GM23338 (cell line): ENCODE measurements at regions not wholly inside any gene's neighbourhood (a gene's known extent, or its start where the extent isn't known, plus 50 kb on each side); places are given as distances from the start of the nearest gene placed in this dataset.
A peak's percentile ranks its signal among the peaks of the same experiment; 100 is the strongest.
"Not testable (repeated sequence)": the region's sequence is repeated elsewhere in the genome, so short reads cannot be mapped to it uniquely, and the experiment has no call there.

ENCODE experiments used
- ATAC-seq: fragments of 200-7000 bp; cut with Tn5 transposase; 3 replicates; pipeline ENCODE4 v1.9.1; 2020
- DNase-seq: peaks from one replicate; pipeline ENCODE4 v3.0.0-alpha.2; 2015; ENCODE audit warnings: low spot score
- H2AFZ ChIP-seq: fragments of 200-600 bp; sonication (generic); 2 replicates; pipeline ENCODE4 v1.8.0; 2016; ENCODE audit warnings: antibody characterized with exemption, mild to moderate bottlenecking, moderate library complexity
- H3F3A ChIP-seq: fragments of 200-600 bp; sonication (generic); replicated peaks from 2 replicates; pipeline ENCODE4 v1.8.0; 2017; ENCODE audit warnings: antibody characterized with exemption, mixed run types, low read depth
- H3K27ac ChIP-seq: fragments of 200-600 bp; sonication (generic); 2 replicates; pipeline ENCODE4 v1.6.1; 2016; ENCODE audit warnings: low read depth
- H3K27me3 ChIP-seq: fragments of 200-600 bp; sonication (generic); 2 replicates; pipeline ENCODE4 v1.8.0; 2016; ENCODE audit warnings: mild to moderate bottlenecking, mixed run types, moderate library complexity; ENCODE audit not compliant: insufficient read depth
- H3K36me3 ChIP-seq: fragments of 200-600 bp; sonication (generic); 2 replicates; pipeline ENCODE4 v1.8.0; 2016; ENCODE audit warnings: mild to moderate bottlenecking; ENCODE audit not compliant: insufficient read depth
- H3K4me1 ChIP-seq: fragments of 200-600 bp; sonication (generic); 2 replicates; pipeline ENCODE4 v1.8.0; 2016; ENCODE audit warnings: mild to moderate bottlenecking, moderate library complexity; ENCODE audit not compliant: insufficient read depth
- H3K4me2 ChIP-seq: fragments of 200-600 bp; sonication (generic); 2 replicates; pipeline ENCODE4 v1.7.1; 2017; ENCODE audit warnings: mixed run types
- H3K4me3 ChIP-seq: fragments of 200-600 bp; sonication (generic); 2 replicates; pipeline ENCODE4 v1.6.1; 2016; ENCODE audit warnings: mixed run types
- H3K79me2 ChIP-seq: fragments of 200-600 bp; sonication (generic); replicated peaks from 2 replicates; pipeline ENCODE4 v1.8.0; 2017; ENCODE audit warnings: mild to moderate bottlenecking; ENCODE audit not compliant: insufficient read depth
- H3K9me2 ChIP-seq: fragments of 200-600 bp; sonication (generic); 2 replicates; pipeline ENCODE4 v1.8.0; 2017; ENCODE audit not compliant: insufficient read depth
- H4K20me1 ChIP-seq: fragments of 200-600 bp; sonication (generic); replicated peaks from 2 replicates; pipeline ENCODE4 v1.8.0; 2017; ENCODE audit warnings: mild to moderate bottlenecking; ENCODE audit not compliant: insufficient read depth
- H3K27ac Mint-ChIP-seq: 2 replicates; pipeline ENCODE4 v1.8.0; 2020; ENCODE audit warnings: inconsistent platforms, mild to moderate bottlenecking, moderate library complexity, mixed read lengths
- H3K27me3 Mint-ChIP-seq: 3 replicates; pipeline ENCODE4 v1.8.0; 2022; ENCODE audit warnings: low read depth, mild to moderate bottlenecking, moderate library complexity, mixed read lengths, inconsistent platforms; ENCODE audit not compliant: insufficient read depth, poor library complexity
- H3K36me3 Mint-ChIP-seq: 3 replicates; pipeline ENCODE4 v1.8.0; 2021; ENCODE audit warnings: low read depth, mild to moderate bottlenecking, inconsistent platforms, moderate library complexity, mixed read lengths
- H3K4me1 Mint-ChIP-seq: 3 replicates; pipeline ENCODE4 v1.8.0; 2020; ENCODE audit warnings: mild to moderate bottlenecking, inconsistent platforms, mixed read lengths
- H3K4me3 Mint-ChIP-seq: 3 replicates; pipeline ENCODE4 v1.8.0; 2021; ENCODE audit warnings: moderate library complexity, mild to moderate bottlenecking, inconsistent platforms, mixed read lengths
- H3K9me3 Mint-ChIP-seq: 3 replicates; pipeline ENCODE4 v1.8.0; 2020; ENCODE audit warnings: moderate library complexity, mild to moderate bottlenecking, inconsistent platforms, mixed read lengths
- EZH2 ChIP-seq: fragments of 200-600 bp; sonication (generic); IDR thresholded peaks from one replicate; pipeline ENCODE4 v1.8.0; 2017; ENCODE audit warnings: antibody characterized with exemption, mild to moderate bottlenecking, low read depth; ENCODE audit not compliant: unreplicated experiment
- EZH2phosphoT487 ChIP-seq: fragments of 200-600 bp; sonication (generic); IDR thresholded peaks from one replicate; pipeline ENCODE4 v1.8.1; 2018; ENCODE audit warnings: antibody characterized with exemption; ENCODE audit not compliant: unreplicated experiment
- POLR2AphosphoS5 ChIP-seq: IDR thresholded peaks from 2 replicates; pipeline ENCODE4 v1.6.1; 2016; ENCODE audit warnings: antibody characterized with exemption, low read depth
- STAT1 ChIP-seq: IDR thresholded peaks from one replicate; pipeline ENCODE4 v1.6.1; 2016; ENCODE audit warnings: antibody characterized with exemption; ENCODE audit not compliant: unreplicated experiment
- TF ChIP-seq, protein P1 (sequence below), 2 experiments: fragments of 200-600 bp in 1 of 2; sonication (generic) in 1 of 2; conservative IDR thresholded peaks; 2 replicates each; pipeline versions ENCODE4 v1.5.1 to v1.6.1; 2016 to 2017; ENCODE audit warnings: antibody characterized with exemption in 2 of 2, low read depth in 2 of 2, mild to moderate bottlenecking in 2 of 2, moderate library complexity in 1 of 2
- TF ChIP-seq, protein P2 (sequence below): fragments of 250-450 bp; sonication (Bioruptor Pico); IDR thresholded peaks from 2 replicates; pipeline ENCODE4 v1.5.0; 2020; ENCODE audit warnings: mild to moderate bottlenecking, moderate library complexity

- TF ChIP-seq STAT1 (no peak), POLR2AphosphoS5 (no peak)
- TF ChIP-seq, protein P1, sequence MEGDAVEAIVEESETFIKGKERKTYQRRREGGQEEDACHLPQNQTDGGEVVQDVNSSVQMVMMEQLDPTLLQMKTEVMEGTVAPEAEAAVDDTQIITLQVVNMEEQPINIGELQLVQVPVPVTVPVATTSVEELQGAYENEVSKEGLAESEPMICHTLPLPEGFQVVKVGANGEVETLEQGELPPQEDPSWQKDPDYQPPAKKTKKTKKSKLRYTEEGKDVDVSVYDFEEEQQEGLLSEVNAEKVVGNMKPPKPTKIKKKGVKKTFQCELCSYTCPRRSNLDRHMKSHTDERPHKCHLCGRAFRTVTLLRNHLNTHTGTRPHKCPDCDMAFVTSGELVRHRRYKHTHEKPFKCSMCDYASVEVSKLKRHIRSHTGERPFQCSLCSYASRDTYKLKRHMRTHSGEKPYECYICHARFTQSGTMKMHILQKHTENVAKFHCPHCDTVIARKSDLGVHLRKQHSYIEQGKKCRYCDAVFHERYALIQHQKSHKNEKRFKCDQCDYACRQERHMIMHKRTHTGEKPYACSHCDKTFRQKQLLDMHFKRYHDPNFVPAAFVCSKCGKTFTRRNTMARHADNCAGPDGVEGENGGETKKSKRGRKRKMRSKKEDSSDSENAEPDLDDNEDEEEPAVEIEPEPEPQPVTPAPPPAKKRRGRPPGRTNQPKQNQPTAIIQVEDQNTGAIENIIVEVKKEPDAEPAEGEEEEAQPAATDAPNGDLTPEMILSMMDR (conservative IDR thresholded peaks at IDR 0.05; ENCODE audit: low read depth in 2 of 2) = no peak
- Histone ChIP-seq H3K4me1 (peaks cover 20% of the 10 kb centered on the region; the same call in 1 of the 2 replicates), H3K4me2 (no peak overlapping the region), H3K27me3 (no peaks in the 10 kb centered on the region), H3K36me3 (no peaks in the 10 kb centered on the region), H4K20me1 (no peaks in the 10 kb centered on the region), H3K9me2 (peaks cover 9% of the 10 kb centered on the region), H3K27ac (no peak overlapping the region), H3K4me3 (no peak overlapping the region), H3F3A (no peaks in the 10 kb centered on the region), H3K79me2 (no peaks in the 10 kb centered on the region), H2AFZ (peak overlapping the region; percentile 81; the same call in 1 of the 2 replicates)
- peaks cover 23% of the 10 kb centered on the region for H3K4me1 Mint-ChIP-seq
- DNase-seq (peak; percentile 23), ATAC-seq (peak; percentile 59)
- H3K36me3 Mint-ChIP-seq = 0 out of 3 replicates have a peak, but pooled peaks cover 5% of the 10 kb centered on the region
- H3K27me3 Mint-ChIP-seq = peaks cover 15% of the 10 kb centered on the region
- H3K9me3 Mint-ChIP-seq = peaks cover 7% of the 10 kb centered on the region; the same call in 2 of the 3 replicates
- no peak overlapping the region for H3K4me3 Mint-ChIP-seq
- no peak overlapping the region for H3K27ac Mint-ChIP-seq
Observed at GRCh38 chr1:234911787-234912186, 216.8 kb downstream of the TOMM20 start.

DNA sequence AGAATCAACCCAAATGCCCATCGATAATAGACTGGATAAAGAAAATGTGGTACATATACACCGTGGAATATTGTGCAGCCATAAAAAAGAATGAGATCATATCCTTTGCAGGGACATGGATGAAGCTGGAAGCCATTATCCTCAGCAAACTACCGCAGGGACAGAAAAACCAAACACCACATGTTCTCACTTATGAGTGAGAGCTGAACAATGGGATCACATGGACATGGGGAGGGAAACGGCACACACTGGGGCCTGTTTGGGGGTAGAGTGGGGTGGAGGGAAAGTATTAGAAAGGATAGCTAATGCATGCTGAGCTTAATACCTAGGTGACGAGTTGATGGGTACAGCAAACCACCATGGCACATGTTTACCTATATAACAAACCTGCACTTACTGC is 217.5 kb downstream of the TOMM20 start:
- not testable (repeated sequence) for H3K36me3 ChIP-seq, H3K27ac Mint-ChIP-seq, H3K27ac ChIP-seq, H3K9me2 ChIP-seq, H3K79me2 ChIP-seq, H3K4me2 ChIP-seq, ATAC-seq, H3K9me3 Mint-ChIP-seq, H3K36me3 Mint-ChIP-seq, DNase-seq, H3F3A ChIP-seq, H3K27me3 ChIP-seq, H3K4me3 ChIP-seq, H4K20me1 ChIP-seq, H3K4me3 Mint-ChIP-seq, H2AFZ ChIP-seq
- Mint-ChIP-seq H3K4me1 (peaks cover 23% of the 10 kb centered on the region), H3K27me3 (peaks cover 15% of the 10 kb centered on the region)
- peaks cover 20% of the 10 kb centered on the region; the same call in 1 of the 2 replicates for H3K4me1 ChIP-seq

DNA sequence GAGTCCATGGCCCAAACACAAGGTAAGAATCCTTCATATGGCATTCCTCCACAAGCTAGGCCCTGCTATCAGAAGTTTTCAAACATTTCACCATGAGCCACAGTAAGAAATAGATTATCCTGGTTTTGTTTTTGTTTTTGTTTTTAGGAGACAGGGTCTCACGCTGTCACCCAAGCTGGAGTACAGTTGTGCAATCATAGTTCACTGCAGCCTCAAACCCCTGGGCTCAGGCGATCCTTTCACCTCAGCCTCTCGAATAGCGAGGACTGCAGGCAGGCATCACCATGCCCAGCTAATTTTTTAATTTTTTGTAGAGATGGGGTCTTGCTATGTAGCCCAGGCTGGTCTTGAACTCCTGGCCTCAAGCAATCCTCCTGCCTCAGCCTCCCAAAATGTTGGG is 218.8 kb downstream of the TOMM20 start:
- no peak for DNase-seq
- H3K27ac ChIP-seq = no peak overlapping the region
- H3K36me3 ChIP-seq = no peaks in the 10 kb centered on the region
- no peak for ATAC-seq
- H3K9me2 ChIP-seq = peaks cover 9% of the 10 kb centered on the region
- H3K4me1 Mint-ChIP-seq = peaks cover 23% of the 10 kb centered on the region
- peaks cover 20% of the 10 kb centered on the region; the same call in 1 of the 2 replicates for H3K4me1 ChIP-seq
- H3K79me2 ChIP-seq = no peaks in the 10 kb centered on the region
- no peak overlapping the region for H3K27ac Mint-ChIP-seq
- 0 out of 3 replicates have a peak, but pooled peaks cover 5% of the 10 kb centered on the region for H3K36me3 Mint-ChIP-seq
- peaks cover 7% of the 10 kb centered on the region; the same call in 2 of the 3 replicates for H3K9me3 Mint-ChIP-seq
- H3F3A ChIP-seq = no peaks in the 10 kb centered on the region
- peaks cover 13% of the 10 kb centered on the region for H3K27me3 Mint-ChIP-seq
- H3K4me3 Mint-ChIP-seq = no peak overlapping the region
- H4K20me1 ChIP-seq = no peaks in the 10 kb centered on the region
- no peak overlapping the region for H3K4me3 ChIP-seq
- no peak overlapping the region for H2AFZ ChIP-seq
- H3K4me2 ChIP-seq = no peak overlapping the region
- no peaks in the 10 kb centered on the region for H3K27me3 ChIP-seq
- TF ChIP-seq, protein P2, sequence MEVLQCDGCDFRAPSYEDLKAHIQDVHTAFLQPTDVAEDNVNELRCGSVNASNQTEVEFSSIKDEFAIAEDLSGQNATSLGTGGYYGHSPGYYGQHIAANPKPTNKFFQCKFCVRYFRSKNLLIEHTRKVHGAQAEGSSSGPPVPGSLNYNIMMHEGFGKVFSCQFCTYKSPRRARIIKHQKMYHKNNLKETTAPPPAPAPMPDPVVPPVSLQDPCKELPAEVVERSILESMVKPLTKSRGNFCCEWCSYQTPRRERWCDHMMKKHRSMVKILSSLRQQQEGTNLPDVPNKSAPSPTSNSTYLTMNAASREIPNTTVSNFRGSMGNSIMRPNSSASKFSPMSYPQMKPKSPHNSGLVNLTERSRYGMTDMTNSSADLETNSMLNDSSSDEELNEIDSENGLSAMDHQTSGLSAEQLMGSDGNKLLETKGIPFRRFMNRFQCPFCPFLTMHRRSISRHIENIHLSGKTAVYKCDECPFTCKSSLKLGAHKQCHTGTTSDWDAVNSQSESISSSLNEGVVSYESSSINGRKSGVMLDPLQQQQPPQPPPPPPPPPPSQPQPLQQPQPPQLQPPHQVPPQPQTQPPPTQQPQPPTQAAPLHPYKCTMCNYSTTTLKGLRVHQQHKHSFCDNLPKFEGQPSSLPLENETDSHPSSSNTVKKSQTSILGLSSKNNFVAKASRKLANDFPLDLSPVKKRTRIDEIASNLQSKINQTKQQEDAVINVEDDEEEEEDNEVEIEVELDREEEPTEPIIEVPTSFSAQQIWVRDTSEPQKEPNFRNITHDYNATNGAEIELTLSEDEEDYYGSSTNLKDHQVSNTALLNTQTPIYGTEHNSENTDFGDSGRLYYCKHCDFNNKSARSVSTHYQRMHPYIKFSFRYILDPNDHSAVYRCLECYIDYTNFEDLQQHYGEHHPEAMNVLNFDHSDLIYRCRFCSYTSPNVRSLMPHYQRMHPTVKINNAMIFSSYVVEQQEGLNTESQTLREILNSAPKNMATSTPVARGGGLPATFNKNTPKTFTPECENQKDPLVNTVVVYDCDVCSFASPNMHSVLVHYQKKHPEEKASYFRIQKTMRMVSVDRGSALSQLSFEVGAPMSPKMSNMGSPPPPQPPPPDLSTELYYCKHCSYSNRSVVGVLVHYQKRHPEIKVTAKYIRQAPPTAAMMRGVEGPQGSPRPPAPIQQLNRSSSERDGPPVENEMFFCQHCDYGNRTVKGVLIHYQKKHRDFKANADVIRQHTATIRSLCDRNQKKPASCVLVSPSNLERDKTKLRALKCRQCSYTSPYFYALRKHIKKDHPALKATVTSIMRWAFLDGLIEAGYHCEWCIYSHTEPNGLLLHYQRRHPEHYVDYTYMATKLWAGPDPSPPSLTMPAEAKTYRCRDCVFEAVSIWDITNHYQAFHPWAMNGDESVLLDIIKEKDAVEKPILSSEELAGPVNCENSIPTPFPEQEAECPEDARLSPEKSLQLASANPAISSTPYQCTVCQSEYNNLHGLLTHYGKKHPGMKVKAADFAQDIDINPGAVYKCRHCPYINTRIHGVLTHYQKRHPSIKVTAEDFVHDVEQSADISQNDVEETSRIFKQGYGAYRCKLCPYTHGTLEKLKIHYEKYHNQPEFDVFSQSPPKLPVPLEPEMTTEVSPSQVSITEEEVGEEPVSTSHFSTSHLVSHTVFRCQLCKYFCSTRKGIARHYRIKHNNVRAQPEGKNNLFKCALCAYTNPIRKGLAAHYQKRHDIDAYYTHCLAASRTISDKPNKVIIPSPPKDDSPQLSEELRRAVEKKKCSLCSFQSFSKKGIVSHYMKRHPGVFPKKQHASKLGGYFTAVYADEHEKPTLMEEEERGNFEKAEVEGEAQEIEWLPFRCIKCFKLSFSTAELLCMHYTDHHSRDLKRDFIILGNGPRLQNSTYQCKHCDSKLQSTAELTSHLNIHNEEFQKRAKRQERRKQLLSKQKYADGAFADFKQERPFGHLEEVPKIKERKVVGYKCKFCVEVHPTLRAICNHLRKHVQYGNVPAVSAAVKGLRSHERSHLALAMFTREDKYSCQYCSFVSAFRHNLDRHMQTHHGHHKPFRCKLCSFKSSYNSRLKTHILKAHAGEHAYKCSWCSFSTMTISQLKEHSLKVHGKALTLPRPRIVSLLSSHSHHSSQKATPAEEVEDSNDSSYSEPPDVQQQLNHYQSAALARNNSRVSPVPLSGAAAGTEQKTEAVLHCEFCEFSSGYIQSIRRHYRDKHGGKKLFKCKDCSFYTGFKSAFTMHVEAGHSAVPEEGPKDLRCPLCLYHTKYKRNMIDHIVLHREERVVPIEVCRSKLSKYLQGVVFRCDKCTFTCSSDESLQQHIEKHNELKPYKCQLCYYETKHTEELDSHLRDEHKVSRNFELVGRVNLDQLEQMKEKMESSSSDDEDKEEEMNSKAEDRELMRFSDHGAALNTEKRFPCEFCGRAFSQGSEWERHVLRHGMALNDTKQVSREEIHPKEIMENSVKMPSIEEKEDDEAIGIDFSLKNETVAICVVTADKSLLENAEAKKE (CRISPR knock-in tag) = no peak
- TF ChIP-seq EZH2phosphoT487 (no peak), EZH2 (no peak)
